ENCODE measurements at regions not wholly inside any gene's neighbourhood (a gene's known extent, or its start where the extent isn't known, plus 50 kb on each side); places are given as distances from the start of the nearest gene placed in this dataset.
"Not testable (repeated sequence)": the region's sequence is repeated elsewhere in the genome, so short reads cannot be mapped to it uniquely, and the experiment has no call there.

DNA sequence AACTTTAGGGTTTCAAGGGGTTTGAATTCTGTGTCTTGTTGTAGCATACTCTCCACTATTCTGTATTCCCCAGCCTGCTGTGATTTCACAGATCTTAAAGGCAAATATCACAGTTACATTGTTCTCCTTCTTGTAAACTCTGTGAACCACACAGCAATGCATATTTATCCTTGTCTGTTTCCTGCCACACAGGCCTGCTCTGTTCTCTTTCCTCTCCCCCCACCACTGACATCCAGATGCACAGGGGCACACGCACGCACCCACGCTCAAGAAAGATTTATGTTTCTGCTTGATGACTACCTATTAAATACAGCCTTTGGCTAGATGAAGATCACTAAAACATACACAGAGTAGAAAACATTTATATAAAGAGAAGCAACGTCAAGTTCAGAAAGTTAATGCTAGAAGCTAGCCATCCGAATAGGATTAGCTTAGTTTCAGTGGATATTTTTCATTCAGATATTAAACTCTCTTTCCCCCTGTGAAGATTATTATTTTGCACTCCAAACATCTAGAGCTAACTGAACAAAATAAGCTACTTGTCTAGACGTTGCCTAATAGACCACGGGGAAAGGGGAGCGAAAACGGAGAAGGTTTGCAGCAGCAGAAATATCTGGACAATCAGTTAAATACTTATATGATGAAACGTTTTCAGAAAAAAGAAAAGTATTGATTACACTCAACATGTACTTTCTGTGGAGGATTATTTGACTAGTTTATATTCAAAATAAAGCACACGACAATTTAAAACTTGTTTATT, 193.1 kb upstream of the SEMA3C start:
- no peak for DNase-seq

DNA sequence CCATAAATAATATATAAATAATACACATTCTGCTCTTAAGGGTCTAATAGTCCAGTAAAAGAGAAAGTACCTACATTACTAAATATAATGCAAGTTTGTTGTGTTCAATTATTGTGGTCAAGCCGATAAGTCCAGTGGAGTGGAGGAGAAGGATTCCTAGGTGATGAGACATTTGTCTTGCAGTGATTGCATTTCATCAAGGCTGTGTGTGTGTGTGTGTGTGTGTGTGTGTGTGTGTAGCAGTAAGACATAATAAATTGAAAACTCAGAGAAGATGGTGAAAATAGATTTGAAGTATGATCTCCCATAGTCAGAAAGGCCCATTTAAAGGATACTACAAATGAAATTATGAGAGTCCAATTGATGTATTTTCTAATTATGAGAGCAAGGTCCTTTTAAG, 192.5 kb upstream of the SEMA3C start:
- DNase-seq, result no peak

DNA sequence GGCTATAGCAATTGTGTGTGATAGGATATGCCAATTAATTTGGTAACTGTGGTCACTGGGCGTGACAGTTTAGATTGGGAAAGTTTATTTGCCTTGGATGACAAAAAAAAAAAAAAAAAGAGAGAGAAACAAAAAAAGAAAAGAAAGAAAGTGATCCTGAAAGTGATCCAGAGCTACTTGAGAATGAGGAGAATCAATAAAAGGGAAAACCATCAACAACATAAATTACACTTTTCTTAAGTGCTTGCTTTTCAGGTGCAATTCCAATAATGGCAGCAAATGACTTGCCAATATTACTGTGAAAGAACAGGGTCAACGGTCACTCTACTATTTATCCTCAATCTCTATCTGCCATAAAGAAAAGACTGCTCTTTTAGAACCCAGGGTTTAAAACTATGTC, 191.8 kb upstream of the SEMA3C start:
- no peak for DNase-seq

DNA sequence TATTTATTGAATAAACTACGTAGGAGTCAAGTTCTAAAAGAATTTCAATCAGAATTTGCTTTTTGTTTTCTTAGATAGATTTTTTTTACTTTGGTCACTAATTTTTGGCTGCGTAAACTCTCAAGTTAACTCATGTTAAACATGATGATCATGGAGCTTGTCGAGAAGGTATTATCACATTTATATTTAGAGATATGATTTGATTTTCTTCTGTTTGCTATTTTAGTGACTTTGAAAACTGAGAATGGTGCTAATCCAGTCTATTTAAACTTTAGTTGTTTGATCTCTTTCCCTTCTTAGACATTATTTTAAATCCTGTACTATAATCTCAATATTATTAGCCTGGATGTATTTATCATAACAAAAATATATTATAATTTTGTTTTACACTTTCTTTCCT, 179.4 kb upstream of the SEMA3C start:
- no peak for DNase-seq

DNA sequence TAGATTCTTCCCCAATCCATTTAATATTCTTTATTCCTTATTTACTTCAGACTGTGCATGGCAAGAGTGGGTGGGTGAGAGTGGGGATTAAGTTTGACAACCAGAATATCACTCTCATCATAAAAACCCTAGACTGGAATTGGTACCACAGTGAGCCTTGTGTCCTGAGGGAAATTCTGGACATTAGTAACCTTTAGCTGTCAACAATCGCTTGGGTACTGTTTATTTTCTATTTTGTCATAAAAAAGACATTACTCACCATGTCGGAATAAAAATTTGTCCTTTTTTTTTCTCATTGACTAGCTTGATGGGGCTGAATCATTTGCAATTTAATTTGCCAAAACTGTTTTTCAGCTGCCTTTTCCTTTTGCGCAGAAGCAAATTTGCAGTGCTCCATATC, 176.1 kb upstream of the SEMA3C start:
- DNase-seq, result no peak

DNA sequence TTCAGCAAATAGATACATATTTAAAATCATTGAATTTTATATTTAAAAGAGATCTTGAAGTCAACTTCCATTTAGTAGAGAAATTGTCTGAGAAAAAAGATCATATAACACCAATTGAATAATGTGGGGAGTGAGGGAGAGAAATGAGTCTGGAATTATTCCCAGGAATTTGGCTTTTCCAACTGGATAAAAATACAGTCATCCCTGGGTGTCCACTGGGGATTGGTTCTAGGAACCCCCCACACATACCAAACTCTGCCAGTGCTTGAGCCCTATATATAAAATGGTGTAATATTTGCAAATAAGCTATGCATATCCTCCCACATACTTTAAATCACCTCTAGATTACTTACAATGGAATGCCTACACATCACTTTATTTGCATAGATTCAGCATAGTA, 162.8 kb upstream of the SEMA3C start:
- DNase-seq, result no peak

DNA sequence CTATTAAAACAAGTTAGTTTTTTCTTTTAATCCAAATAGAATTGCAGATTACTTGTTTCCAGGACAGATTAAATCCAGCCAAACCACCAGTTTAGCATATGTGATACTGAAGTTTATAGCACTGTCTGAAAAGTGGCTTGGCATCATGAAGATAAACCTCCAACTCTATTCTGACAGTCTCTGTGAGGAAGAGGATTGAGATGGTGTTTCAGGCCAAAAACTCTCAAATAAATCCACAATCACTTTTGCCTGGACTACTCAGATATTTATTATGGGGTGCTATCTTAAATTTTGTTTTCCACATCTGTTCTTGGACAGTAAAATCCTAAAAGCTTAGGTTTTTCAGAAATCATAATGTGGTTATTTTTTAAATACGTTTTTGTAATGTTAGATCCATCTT, 161.7 kb upstream of the SEMA3C start:
- DNase-seq, result no peak

DNA sequence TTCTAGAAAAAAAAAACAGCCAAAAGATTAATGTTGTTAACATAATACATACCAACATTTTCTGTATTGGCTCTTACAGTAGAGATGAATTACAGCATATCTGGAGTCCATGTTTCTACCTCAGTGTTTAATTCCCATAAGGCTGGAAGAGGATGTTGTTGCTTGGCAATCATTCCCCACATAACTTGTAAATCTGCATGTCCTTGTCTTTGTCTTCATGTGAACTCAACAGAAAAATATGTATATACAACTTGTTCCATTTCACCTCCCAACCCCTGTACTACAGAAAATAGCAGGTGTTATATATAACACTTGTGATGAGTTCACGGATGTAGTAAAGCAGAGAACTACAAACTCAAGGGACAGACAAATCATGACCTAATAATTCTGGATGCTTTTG, 160.9 kb upstream of the SEMA3C start:
- DNase-seq, result no peak

DNA sequence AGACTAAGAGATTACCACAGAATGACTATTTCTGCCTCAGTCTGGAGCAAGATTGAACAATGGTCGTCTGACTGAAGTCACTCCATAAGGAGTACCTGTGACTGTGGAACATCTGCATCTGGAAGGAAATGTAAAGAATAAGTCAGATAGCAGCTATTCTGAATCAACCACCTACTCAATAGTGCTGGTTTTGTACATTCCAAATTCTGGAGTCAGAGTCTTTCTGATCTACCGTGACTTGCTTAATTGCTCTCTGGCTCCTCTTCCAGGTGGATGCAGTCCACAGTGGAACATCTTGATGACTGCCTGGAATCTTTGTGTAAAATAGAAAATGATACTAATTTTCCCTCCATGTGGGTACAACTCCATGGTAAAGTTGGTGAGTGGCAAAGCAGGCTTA, 156.3 kb upstream of the SEMA3C start:
- peak in 1 of 2 experiments; percentile 0 for DNase-seq

DNA sequence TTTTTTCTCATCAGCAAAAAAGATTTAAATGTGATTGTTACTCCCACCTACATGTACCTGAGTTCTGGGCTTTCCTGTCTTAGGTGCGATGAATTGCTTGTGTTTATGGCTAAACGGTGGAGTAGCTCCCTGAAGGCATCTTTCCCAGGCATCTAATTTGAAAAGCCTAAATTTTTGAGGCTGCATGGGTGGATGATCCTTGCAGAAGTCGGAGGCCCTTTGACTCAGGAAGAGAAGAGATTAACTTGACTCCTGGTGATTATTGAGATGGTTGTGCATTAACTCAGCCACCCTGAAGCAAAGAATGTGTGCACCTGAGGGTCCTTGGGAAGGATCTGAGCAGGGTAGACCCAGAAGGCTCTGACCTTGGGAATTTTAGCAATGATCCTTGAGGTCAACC, 155.6 kb upstream of the SEMA3C start:
- no peak for DNase-seq

DNA sequence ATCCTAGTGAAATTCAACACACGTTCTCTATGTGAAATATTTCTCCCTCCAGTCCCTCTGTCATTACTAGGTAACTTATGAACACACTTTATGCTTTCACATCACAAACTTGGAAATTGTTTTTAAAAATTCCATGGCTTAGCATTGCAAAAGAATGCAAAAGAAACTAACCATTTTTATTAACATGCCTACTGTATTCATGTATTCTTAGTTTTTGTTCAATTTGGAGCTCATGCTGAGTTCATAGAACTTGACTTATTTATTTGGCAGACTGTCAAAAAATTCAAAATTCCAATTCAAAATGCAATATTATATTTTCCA, 155.0 kb upstream of the SEMA3C start:
- DNase-seq, result no peak

DNA sequence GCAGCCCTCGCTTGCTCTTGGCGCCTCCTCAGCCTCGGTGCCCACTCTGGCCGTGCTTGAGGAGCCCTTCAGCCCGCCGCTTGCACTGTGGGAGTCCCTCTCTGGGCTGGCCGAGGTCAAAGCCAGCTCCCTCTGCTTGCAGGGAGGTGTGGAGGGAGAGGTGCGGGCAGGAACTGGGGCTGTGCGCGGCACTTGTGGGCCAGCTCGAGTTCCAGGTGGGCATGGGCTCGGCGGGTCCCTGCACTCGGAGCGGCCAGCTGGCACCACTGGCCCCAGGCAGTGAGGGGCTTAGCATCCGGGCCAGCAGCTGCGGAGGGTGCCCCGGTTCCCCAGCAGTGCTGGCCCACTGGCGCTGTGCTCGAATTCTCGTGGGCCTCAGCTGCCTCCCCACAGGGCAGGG, 152.1 kb upstream of the SEMA3C start:
- DNase-seq, result no peak

DNA sequence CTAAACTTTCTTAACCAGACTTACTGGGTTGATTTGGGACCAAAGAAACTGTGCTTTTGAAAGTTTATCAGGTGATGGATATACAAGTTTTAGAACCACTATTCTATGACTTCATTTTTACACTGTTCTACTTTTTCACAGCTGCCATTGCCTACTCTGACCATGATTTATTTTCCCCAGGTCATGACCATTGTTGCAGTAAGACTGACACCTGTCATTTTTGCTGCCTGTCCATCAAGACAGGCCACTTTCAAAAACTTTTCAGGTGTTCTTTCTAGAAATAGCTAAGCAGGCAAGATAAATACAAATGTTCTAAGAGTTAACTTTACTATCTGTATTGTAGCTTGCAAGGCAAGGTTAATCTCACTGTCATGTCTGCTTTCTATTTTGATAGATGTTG, 147.9 kb upstream of the SEMA3C start:
- DNase-seq, result no peak

DNA sequence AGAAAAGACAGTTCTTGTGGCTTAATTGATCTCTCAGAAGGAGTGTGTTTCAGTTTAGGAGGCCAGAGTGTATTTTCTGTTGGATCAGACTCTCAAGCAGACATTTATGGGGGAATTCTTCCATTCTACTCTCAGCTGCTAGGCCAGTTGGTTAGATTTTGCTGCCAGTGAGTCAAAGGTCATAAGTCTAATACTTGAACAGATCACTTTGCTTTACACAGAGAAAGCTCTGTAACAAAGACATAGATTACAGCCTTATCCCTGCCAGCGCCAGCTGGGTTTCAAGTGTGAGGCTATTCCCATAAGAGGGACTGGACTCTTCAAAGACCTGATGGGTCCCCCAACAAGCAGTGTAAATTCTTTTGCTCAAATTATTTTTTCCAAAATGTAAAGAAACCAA, 145.6 kb upstream of the SEMA3C start:
- no peak for DNase-seq

DNA sequence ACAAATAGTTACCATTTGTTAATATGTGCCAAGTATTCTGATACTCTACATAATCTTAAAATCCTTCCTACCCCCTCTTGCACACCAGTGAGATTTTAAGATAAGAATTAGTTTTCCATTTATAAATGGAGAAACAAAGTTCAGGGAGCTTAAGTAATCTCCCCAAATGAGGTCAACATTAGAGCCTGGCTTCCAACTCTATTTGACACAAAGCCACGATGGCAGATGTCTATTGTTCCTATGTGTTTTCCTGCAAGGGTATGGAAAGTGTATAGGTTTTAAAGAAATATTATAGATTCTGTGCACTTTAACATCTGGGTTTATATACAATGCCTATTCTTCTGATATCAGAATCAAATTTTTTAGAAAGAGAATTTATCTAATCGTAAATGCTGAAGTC, 143.9 kb upstream of the SEMA3C start:
- no peak for DNase-seq

DNA sequence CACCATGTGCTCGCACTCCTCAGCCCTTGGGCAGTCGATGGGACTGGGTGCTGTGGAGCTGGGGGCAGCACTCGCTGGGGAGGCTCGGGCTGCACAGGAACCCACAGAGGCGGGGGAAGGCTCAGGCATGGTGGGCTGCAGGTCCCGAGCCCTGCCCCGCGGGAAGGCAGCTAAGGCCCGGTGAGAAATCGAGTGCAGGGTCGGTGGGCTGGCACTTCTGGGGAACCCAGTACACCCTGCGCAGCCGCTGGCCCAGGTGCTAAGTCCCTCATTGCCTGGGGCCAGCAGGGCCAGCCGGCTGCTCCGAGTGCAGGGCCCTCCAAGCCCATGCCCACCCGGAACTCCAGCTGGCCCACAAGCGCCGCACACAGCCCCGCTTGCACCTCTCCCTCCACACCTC, 138.6 kb upstream of the SEMA3C start:
- not testable (repeated sequence) for DNase-seq

DNA sequence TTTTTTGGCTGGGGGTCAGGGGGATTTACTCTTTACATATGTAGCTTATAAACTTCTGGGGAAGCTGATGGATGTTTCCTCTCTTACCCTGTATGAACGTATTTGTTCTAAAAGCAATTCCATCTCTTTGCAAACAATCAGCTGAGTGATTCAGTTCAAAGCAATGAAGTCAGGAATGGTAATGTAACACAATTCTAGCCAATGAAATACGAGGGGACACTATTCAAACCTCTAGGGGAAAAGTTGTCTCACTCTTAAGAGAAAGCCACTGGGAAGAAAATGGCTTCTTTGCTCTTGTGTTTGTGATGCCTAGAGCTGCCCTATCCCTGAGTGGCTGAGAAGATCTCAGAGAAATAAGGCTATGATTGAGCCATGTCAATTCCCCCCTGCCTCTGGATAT, 134.8 kb upstream of the SEMA3C start:
- DNase-seq, result no peak

DNA sequence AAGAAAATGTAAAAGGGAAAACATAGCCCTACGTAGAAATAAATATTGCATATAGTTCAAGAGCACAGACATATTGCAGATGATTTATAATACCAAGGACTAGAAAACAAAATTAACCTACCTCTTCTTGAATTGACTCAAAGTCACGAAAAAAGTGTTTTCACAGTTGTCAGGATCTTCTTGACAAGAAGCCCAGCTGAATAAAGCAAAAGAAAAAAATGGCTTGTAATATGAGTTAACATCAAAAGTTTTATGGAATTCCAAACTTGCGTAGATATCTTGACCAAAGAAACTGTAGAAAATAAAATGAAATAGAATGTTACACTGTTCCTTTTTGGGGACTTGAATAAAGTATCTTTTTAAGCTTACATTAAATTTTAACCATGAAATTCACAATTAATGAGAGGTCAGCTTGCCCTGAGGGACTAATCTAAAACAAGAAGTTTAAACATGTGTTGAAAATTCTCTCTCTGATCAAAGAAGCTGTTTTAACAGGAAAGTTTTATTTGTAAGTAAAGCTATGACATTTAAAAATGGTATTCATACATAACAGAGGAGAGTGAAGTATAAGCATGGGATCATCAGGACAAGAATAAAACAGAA, 133.1 kb upstream of the SEMA3C start:
- DNase-seq, result no peak

DNA sequence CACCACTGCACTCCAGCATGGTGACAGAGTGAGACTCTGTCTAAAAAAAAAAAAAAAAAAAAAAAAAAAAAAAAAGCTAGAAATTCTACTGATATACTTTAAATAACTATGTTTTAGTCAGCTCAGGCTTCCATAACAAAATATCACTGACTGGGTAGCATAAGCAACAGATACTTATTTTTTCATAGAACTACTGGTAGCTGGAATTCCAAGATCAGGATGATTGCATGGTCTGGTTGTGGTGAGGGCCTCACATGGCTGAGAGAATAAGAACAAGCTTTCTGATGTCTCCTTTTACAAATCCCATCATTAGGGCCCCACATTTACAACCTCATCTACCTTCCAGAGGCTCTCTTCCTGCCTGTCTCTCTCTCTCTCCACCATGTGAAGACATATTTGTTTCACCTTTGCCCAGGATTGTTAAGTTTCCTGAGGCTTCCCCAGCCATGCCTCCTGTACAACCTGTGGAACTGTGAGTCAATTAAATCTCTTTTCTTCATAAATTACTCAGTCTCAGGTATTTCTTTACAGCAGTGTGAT, 126.7 kb upstream of the SEMA3C start:
- DNase-seq, result no peak

DNA sequence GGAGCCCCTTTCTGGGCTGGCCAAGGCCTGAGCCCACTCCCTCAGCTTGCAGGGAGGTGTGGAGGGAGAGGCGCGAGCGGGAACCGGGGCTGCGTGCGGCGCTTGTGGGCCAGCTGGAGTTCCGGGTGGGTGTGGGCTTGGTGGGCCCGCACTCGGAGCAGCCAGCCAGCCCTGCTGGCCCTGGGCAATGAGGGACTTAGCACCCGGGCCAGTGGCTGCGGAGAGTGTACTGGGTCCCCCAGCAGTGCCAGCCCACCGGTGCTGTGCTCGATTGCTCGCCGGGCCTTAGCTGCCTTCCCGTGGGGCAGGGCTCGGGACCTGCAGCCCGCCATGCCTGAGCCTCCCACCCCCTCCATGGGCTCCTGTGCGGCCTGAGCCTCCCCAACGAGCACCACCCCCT, 123.8 kb upstream of the SEMA3C start:
- DNase-seq, result not testable (repeated sequence)

DNA sequence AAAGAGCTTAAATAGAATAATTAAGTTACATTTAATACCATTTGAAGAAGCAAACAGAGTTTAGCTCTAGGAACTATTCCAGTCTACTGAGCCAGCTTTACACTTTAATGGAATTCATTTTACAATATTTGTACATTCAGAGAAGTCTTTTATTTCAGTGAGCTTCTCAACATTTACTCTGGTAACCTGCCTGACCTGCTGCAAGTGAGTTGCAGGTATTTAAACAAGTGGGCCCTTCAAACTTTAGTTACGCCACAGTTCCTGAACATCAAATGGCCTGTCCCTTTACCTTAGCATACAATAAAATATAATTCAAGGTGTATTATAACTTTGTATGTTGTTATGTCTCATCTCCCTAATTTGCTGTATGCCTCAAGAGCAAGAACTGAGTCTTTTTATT, 121.6 kb upstream of the SEMA3C start:
- no peak for DNase-seq

DNA sequence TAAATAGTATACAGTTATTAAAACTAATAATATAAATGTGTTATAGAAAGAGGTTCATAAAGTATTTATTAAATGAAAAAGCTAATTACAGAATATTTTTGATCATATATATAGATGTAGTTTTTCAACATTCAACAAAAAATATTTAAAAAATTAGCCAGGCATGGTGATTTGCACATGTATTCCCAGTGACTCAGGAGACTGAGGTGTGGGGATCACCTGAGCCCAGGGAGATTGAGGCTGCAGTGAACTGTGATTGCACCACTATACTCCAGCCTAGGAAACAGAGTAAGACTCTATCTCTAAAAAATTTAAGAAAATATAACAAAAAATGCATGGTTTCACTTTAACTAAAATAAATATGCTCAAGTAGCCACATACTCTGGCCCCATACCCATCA, 118.0 kb upstream of the SEMA3C start:
- DNase-seq, result no peak

DNA sequence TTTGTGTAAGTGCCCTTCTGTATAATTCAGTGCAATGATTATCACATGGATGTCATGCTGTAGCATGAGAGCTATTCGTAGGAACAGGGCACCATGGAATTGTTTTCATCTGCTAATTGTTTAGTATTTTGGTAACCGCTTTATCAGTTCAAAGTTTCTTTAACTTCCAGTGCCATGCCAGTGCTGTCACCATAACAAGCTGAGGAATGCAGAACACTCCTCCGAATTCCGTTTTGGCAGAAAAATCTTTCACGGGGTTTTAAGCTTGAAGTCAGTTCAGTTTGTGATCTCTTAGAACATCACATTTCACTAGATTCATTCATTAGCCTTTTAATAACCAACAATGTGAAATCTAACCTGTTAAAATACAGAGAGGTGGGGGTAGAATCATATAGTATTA, 117.2 kb upstream of the SEMA3C start:
- DNase-seq, result no peak

DNA sequence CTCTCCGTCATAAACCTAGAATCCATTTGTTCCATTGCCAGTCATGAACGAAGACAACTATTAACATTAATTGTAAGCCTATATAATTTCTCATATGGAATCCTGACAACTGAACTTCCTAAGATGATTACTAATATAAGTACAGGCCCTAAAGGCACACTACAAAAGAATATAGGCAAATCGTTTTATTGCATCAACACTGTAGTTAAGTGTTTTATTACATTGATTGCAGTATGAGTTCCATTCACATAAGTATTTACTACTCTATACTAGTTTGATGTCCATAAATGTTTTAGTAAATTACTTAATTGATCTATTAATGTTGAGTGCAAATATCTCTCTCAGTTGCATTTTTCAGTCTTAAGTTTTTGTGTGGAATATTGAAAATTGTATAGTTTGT, 113.1 kb upstream of the SEMA3C start:
- no peak for DNase-seq

DNA sequence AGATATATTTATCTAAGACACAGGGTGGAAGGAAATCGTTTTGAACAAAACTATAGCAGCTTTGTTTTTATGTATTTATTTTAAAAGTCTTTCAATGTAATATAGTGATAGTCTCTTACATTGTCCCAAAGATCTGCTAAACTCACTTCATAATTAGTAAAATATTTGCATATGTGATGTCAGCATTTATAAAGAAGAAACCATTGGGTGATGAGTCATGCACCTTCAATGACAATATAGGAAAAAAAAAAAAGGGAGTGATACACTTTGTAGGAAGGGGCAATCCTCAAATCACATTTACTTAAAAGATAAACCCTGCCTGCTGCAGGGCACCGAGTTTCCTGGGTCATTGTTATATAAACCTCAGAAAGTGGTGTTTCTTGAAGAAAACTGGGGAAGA, 112.4 kb upstream of the SEMA3C start:
- DNase-seq, result no peak

Data from NCI-H446 (cell line).